Psoas muscle (tissue), 7 donors: ENCODE measurements at regions not wholly inside any gene's neighbourhood (a gene's known extent, or its start where the extent isn't known, plus 50 kb on each side); places are given as distances from the start of the nearest gene placed in this dataset.

Experiments
- ATAC-seq, 4 donors: fragments of 200-7000 bp; cut with Tn5 transposase; one replicate each; pipeline ENCODE4 v1.9.1; 2020; ENCODE audit warnings: moderate library complexity in 3 of 4, mild to moderate bottlenecking in 2 of 4
- DNase-seq, 2 donors: peaks; one replicate each; pipeline ENCODE4 v3.0.0-alpha.2; 2020
- H3K27ac ChIP-seq: fragments of 200-600 bp; one replicate; pipeline ENCODE4 v1.8.0; 2022
- H3K27me3 ChIP-seq, 3 donors: fragments of 200-600 bp in 1 of 3; one replicate each; pipeline versions ENCODE4 v1.6.1 to v1.8.0; 2013 to 2022; ENCODE audit warnings: low read length in 2 of 3, mild to moderate bottlenecking in 2 of 3, moderate library complexity in 1 of 3; ENCODE audit not compliant: insufficient read depth in 3 of 3
- H3K36me3 ChIP-seq, 2 donors: fragments of 200-600 bp in 1 of 2; one replicate each; pipeline versions ENCODE4 v1.6.1 to v1.8.0; 2013 to 2022; ENCODE audit warnings: low read depth in 1 of 2, mild to moderate bottlenecking in 1 of 2, moderate library complexity in 1 of 2; ENCODE audit not compliant: insufficient read depth in 1 of 2
- H3K4me1 ChIP-seq: fragments of 200-600 bp; one replicate; pipeline ENCODE4 v1.8.0; 2022
- H3K4me3 ChIP-seq: fragments of 200-600 bp; one replicate; pipeline ENCODE4 v1.8.0; 2022; ENCODE audit warnings: mild to moderate bottlenecking
- H3K9me3 ChIP-seq: fragments of 200-600 bp; one replicate; pipeline ENCODE4 v1.8.0; 2022
- CTCF ChIP-seq: fragments of 200-600 bp; IDR thresholded peaks from one replicate; pipeline ENCODE4 v1.8.0; 2022; ENCODE audit warnings: antibody characterized with exemption
- WGBS, 3 donors: extraction: QIAGEN DNeasy Blood & Tissue Kit; methylation state at CpG; one replicate each; pipeline versions ENCODE4 v1.1.6 to v1.1.7; 2013; 5-methylcytosine and 5-hydroxymethylcytosine counted together
- intact Hi-C, 2 donors: fragments of 100-400 bp; cut with DNase I; formaldehyde crosslinking; loops; one replicate each; pipeline versions ENCODE4 v1.11.0 to v1.14.2; 2022
- donor health status: healthy with polysubstance abuse.
- donor health status: DM: no; HTN: no; CAD: no; lungs with moderate emphysema.
- donor health status: Bipolar disorder and iron deficiency.
- donor health status: healthy.
- donor health status: DM: yes; HTN: yes; CAD: no.
- donor health status: DM: no; HTN: no; CAD: no.
- donor health status: DM: yes; HTN: yes; CAD: no.

GRCh38 chr9:90729351-90729750 lies 72.3 kb upstream of the SYK start:
- ATAC-seq, result no peak
- no peak overlapping the region for H3K27ac ChIP-seq
- no peaks in the 10 kb centered on the region for H3K36me3 ChIP-seq
- H3K27me3 ChIP-seq, result peaks cover 0 to 3% (median 0%) of the 10 kb centered on the region in 3 donors
- TF ChIP-seq CTCF, result no peak
- H3K4me1 ChIP-seq, result no peaks in the 10 kb centered on the region
- no peak for DNase-seq
- WGBS, 3 donors, result 84 to 94% (median 86%) methylated on average over 21 to 24 of the region's 24 CpGs
- intact Hi-C loops, result no loop called here
- no peaks in the 10 kb centered on the region for H3K9me3 ChIP-seq
- no peak overlapping the region for H3K4me3 ChIP-seq

- Histone ChIP-seq H3K4me3 (no peak overlapping the region), H3K27ac (no peak overlapping the region), H3K27me3 (peaks cover 0 to 3% (median 0%) of the 10 kb centered on the region in 3 donors), H3K36me3 (no peaks in the 10 kb centered on the region), H3K4me1 (no peaks in the 10 kb centered on the region), H3K9me3 (no peaks in the 10 kb centered on the region)
- no peak for DNase-seq
- TF ChIP-seq CTCF, result no peak
- WGBS, 3 donors, result 61 to 71% (median 65%) methylated on average over 6 of the region's 6 CpGs
- ATAC-seq, result no peak
- intact Hi-C loops, result no loop called here
These were observed 74.1 kb upstream of the SYK start for GRCh38 chr9:90727488-90727887.

GRCh38 chr9:90726215-90726614 lies 75.4 kb upstream of the SYK start:
- H3K9me3 ChIP-seq, result no peaks in the 10 kb centered on the region
- DNase-seq (no peak), ATAC-seq (no peak)
- WGBS, 3 donors, result 88 to 92% (median 91%) methylated on average over 5 of the region's 5 CpGs
- no peaks in the 10 kb centered on the region for H3K4me1 ChIP-seq
- H3K36me3 ChIP-seq, result no peaks in the 10 kb centered on the region
- TF ChIP-seq CTCF, result no peak
- no peak overlapping the region for H3K27ac ChIP-seq
- H3K4me3 ChIP-seq, result no peak overlapping the region
- intact Hi-C loops, result no loop called here
- H3K27me3 ChIP-seq, result peaks cover 0 to 3% (median 0%) of the 10 kb centered on the region in 3 donors

GRCh38 chr9:90724880-90725279 lies 76.7 kb upstream of the SYK start:
- no peak for TF ChIP-seq CTCF
- Histone ChIP-seq H3K4me3 (no peak overlapping the region), H3K36me3 (no peaks in the 10 kb centered on the region), H3K27ac (no peak overlapping the region), H3K27me3 (no peaks in the 10 kb centered on the region), H3K9me3 (no peaks in the 10 kb centered on the region), H3K4me1 (no peaks in the 10 kb centered on the region)
- ATAC-seq (no peak), DNase-seq (no peak)
- intact Hi-C loops, result no loop called here
- WGBS, 3 donors, result 79 to 80% (median 79%) methylated on average over 7 of the region's 7 CpGs

- WGBS, 3 donors, result 75 to 90% (median 75%) methylated on average over 7 of the region's 7 CpGs
- no peak for ATAC-seq
These were observed 77.5 kb upstream of the SYK start for GRCh38 chr9:90724112-90724511.

More at GRCh38 chr9:90724112-90724511, 77.5 kb upstream of the SYK start:
- DNase-seq, result no peak
- Histone ChIP-seq H3K4me3 (no peak overlapping the region), H3K9me3 (no peaks in the 10 kb centered on the region), H3K27me3 (no peaks in the 10 kb centered on the region), H3K4me1 (no peaks in the 10 kb centered on the region), H3K27ac (no peak overlapping the region), H3K36me3 (no peaks in the 10 kb centered on the region)
- intact Hi-C loops, result no loop called here
- TF ChIP-seq CTCF, result no peak
